Mesenchymal stem cell (in vitro differentiated cells and primary cell): ENCODE measurements at regions not wholly inside any gene's neighbourhood (a gene's known extent, or its start where the extent isn't known, plus 50 kb on each side); places are given as distances from the start of the nearest gene placed in this dataset.

Experiments
- DNase-seq: peaks from one replicate; pipeline ENCODE4 v3.0.0-alpha.2; 2013
- H2AFZ ChIP-seq: one replicate; pipeline ENCODE4 v1.6.1; 2013; ENCODE audit warnings: low read depth, mild to moderate bottlenecking, control low read depth, inconsistent platforms, low read length, moderate library complexity
- H2AK5ac ChIP-seq: 2 replicates; pipeline ENCODE4 v1.6.1; 2013; ENCODE audit warnings: low read length, moderate library complexity, mild to moderate bottlenecking, inconsistent platforms; ENCODE audit not compliant: severe bottlenecking
- H2BK120ac ChIP-seq: one replicate; pipeline ENCODE4 v1.6.1; 2013; ENCODE audit warnings: low read depth, mild to moderate bottlenecking, inconsistent platforms, low read length, moderate library complexity
- H2BK12ac ChIP-seq, 2 experiments: one replicate each; pipeline ENCODE4 v1.6.1; 2013; ENCODE audit warnings: inconsistent platforms in 2 of 2, low read length in 2 of 2, mild to moderate bottlenecking in 2 of 2, moderate library complexity in 2 of 2, control low read depth in 1 of 2
- H2BK15ac ChIP-seq: one replicate; pipeline ENCODE4 v1.6.1; 2013; ENCODE audit warnings: mild to moderate bottlenecking, low read depth, inconsistent platforms; ENCODE audit not compliant: poor library complexity, severe bottlenecking
- H2BK5ac ChIP-seq: 2 replicates; pipeline ENCODE4 v1.6.1; 2013; ENCODE audit warnings: low read depth, mild to moderate bottlenecking, low read length, control low read depth, inconsistent platforms; ENCODE audit not compliant: poor library complexity, severe bottlenecking
- H3K14ac ChIP-seq, 2 experiments: one replicate each; pipeline ENCODE4 v1.6.1; 2013; ENCODE audit warnings: inconsistent platforms in 2 of 2, low read length in 2 of 2, control low read depth in 1 of 2, mild to moderate bottlenecking in 1 of 2, moderate library complexity in 1 of 2
- H3K18ac ChIP-seq, 2 experiments: one replicate each; pipeline ENCODE4 v1.6.1; 2013; ENCODE audit warnings: inconsistent platforms in 2 of 2, low read length in 2 of 2, control low read depth in 1 of 2, low read depth in 1 of 2, mild to moderate bottlenecking in 1 of 2
- H3K23ac ChIP-seq, 2 experiments: one replicate each; pipeline ENCODE4 v1.6.1; 2013; ENCODE audit warnings: inconsistent platforms in 2 of 2, low read length in 2 of 2, mild to moderate bottlenecking in 2 of 2, moderate library complexity in 2 of 2, control low read depth in 1 of 2
- H3K27ac ChIP-seq: 2 replicates; pipeline ENCODE4 v1.5.1; 2013; ENCODE audit warnings: mild to moderate bottlenecking, moderate library complexity, low read length, control low read depth, inconsistent platforms; ENCODE audit not compliant: poor library complexity, severe bottlenecking
- H3K27me3 ChIP-seq, 2 experiments: 2 replicates each; pipeline versions ENCODE4 v1.6.1 to v1.7.0; 2013; ENCODE audit warnings: low read length in 2 of 2, mild to moderate bottlenecking in 2 of 2, moderate library complexity in 2 of 2, control low read depth in 1 of 2, inconsistent platforms in 1 of 2; ENCODE audit not compliant: control insufficient read depth in 1 of 2, insufficient read depth in 1 of 2
- H3K36me3 ChIP-seq, 2 experiments: 2 replicates each; pipeline versions ENCODE4 v1.6.1 to v1.7.0; 2013; ENCODE audit warnings: low read length in 2 of 2, control low read depth in 1 of 2, inconsistent platforms in 1 of 2, low read depth in 1 of 2, mild to moderate bottlenecking in 1 of 2; ENCODE audit not compliant: insufficient read depth in 2 of 2, control insufficient read depth in 1 of 2
- H3K4ac ChIP-seq, 2 experiments: one replicate each; pipeline ENCODE4 v1.6.1; 2013; ENCODE audit warnings: inconsistent platforms in 2 of 2, low read length in 2 of 2, mild to moderate bottlenecking in 2 of 2, moderate library complexity in 2 of 2, control low read depth in 1 of 2, low read depth in 1 of 2
- H3K4me1 ChIP-seq: 2 replicates; pipeline ENCODE4 v1.6.1; 2013; ENCODE audit warnings: low read depth, low read length, control low read depth; ENCODE audit not compliant: control insufficient read depth, insufficient read depth
- H3K4me2 ChIP-seq: 2 replicates; pipeline ENCODE4 v1.6.1; 2013; ENCODE audit warnings: low read length, mild to moderate bottlenecking, inconsistent platforms; ENCODE audit not compliant: poor library complexity, severe bottlenecking
- H3K4me3 ChIP-seq, 2 experiments: 2 replicates each; pipeline versions ENCODE4 v1.5.1 to v1.7.0; 2013; ENCODE audit warnings: low read length in 2 of 2, mild to moderate bottlenecking in 2 of 2, control low read depth in 1 of 2, low read depth in 1 of 2; ENCODE audit not compliant: insufficient read depth in 1 of 2
- H3K79me1 ChIP-seq: replicated peaks from 2 replicates; pipeline ENCODE4 v1.6.1; 2013; ENCODE audit warnings: mild to moderate bottlenecking, control low read depth, low read length, inconsistent platforms; ENCODE audit not compliant: poor library complexity, severe bottlenecking
- H3K9ac ChIP-seq: 2 replicates; pipeline ENCODE4 v1.7.0; 2013; ENCODE audit warnings: mild to moderate bottlenecking, low read length, moderate library complexity
- H3K9me3 ChIP-seq: 2 replicates; pipeline ENCODE4 v1.7.0; 2013; ENCODE audit warnings: mild to moderate bottlenecking, low read length; ENCODE audit not compliant: control insufficient read depth
- H4K8ac ChIP-seq: one replicate; pipeline ENCODE4 v1.6.1; 2013; ENCODE audit warnings: inconsistent platforms, mild to moderate bottlenecking, low read length, moderate library complexity
- H4K91ac ChIP-seq: one replicate; pipeline ENCODE4 v1.6.1; 2013; ENCODE audit warnings: mild to moderate bottlenecking, low read length, inconsistent platforms
- WGBS: methylation state at CpG from one replicate; pipeline ENCODE4 v1.1.7; 2013; ENCODE audit warnings: mixed read lengths; 5-methylcytosine and 5-hydroxymethylcytosine counted together

DNA sequence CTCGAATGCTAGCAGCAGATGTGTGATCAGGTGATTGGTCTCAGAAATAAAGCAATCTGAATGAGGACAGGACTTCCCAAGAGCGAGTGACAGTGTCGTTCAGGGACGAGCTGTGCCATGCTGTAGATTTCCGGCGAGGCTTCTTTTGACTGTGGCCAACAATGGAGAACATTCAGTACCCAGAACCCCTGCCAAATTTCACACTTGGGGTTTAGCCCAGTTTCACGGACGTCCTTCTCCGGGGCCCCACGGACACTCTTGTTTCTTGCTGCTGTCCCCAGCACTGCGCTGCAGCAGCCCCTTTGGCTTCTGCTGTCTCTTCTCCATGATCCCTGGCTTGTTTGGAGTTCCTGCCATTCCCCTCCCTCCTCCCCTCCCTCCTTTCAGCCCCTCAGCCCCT lies 115.1 kb upstream of the GRAMD1B start:
- Histone ChIP-seq H3K36me3 (no peaks in the 10 kb centered on the region), H2BK120ac (no peak overlapping the region), H3K4me2 (no peak overlapping the region), H3K9me3 (no peaks in the 10 kb centered on the region), H2BK15ac (no peak overlapping the region), H2AK5ac (no peak overlapping the region), H2BK5ac (no peak overlapping the region), H3K27ac (no peak overlapping the region), H3K79me1 (no peaks in the 10 kb centered on the region), H2BK12ac (no peak overlapping the region), H3K4me3 (no peak overlapping the region), H3K4me1 (no peaks in the 10 kb centered on the region), H4K8ac (no peak overlapping the region), H3K23ac (no peak overlapping the region), H3K18ac (no peak overlapping the region), H4K91ac (no peak overlapping the region), H3K14ac (no peak overlapping the region), H3K9ac (no peak overlapping the region), H3K4ac (no peak overlapping the region), H2AFZ (no peak overlapping the region), H3K27me3 (peaks cover 15 to 39% of the 10 kb centered on the region in 2 experiments)
- WGBS: 87% methylated on average over 11 of the region's 11 CpGs
- DNase-seq: no peak

DNA sequence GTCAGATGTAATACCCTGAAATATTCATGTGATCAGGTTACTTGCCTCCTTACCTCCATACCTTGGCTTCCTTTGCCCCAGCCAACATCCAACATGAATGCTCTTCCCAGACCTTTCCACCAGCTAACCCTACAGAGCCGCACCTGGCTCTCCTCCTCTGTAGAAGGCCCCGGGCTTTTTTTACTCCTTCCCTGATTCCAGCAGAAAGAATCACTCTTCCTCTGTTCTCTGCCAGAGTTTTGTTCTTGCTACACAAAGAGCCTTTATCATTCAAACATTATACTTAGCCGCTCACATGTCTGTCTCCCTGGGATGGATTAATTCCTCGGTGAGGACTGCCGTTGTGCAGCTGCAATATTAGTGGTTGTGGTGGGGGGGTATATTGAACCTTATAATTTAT lies 116.8 kb upstream of the GRAMD1B start:
- Histone ChIP-seq H3K23ac (no peak overlapping the region), H2BK120ac (no peak overlapping the region), H3K4me3 (no peak overlapping the region), H3K79me1 (no peaks in the 10 kb centered on the region), H2AFZ (no peak overlapping the region), H2BK5ac (no peak overlapping the region), H3K14ac (no peak overlapping the region), H3K36me3 (no peaks in the 10 kb centered on the region), H3K9ac (no peak overlapping the region), H3K27ac (no peak overlapping the region), H2BK15ac (no peak overlapping the region), H4K91ac (no peak overlapping the region), H3K27me3 (peaks cover 24 to 28% of the 10 kb centered on the region in 2 experiments), H3K4me2 (no peak overlapping the region), H3K4me1 (no peaks in the 10 kb centered on the region), H2BK12ac (no peak overlapping the region), H4K8ac (no peak overlapping the region), H3K9me3 (no peaks in the 10 kb centered on the region), H2AK5ac (no peak overlapping the region), H3K4ac (no peak overlapping the region), H3K18ac (no peak overlapping the region)
- WGBS: 86% methylated on average over 5 of the region's 5 CpGs
- DNase-seq: no peak

DNA sequence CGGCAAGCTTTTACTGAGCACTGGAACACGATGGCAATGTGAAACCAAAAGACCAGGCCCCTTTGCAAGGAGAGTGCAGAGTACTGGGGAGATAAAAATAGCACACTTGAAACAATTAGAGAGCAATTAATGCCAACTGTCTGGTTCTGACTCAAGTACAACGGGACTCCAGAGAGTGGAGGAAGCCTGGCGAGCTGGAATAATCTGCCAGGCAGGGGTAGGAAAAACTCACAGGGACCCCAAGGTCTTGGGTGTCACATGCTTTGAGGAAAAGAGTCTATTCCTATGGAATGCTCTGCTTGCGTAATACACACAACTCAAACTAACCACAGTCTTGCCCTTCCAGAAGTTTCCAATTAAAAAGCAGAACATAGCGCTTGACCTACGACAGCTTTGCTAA lies 113.0 kb upstream of the CLMP start:
- 33% methylated on average over 6 of the region's 7 CpGs for WGBS
- no peak overlapping the region for H2BK5ac ChIP-seq
- H3K9me3 ChIP-seq: no peaks in the 10 kb centered on the region
- no peak overlapping the region for H4K91ac ChIP-seq
- no peak overlapping the region for H4K8ac ChIP-seq
- H3K4me2 ChIP-seq: no peak overlapping the region
- peak; percentile 87 for DNase-seq
- H3K4me3 ChIP-seq: peak overlapping the region in 1 of 2 experiments; percentile 50
- no peaks in the 10 kb centered on the region for H3K36me3 ChIP-seq
- H3K27ac ChIP-seq: no peak overlapping the region
- H3K23ac ChIP-seq: no peak overlapping the region
- no peaks in the 10 kb centered on the region for H3K4me1 ChIP-seq
- peak overlapping the region; percentile 64 for H3K9ac ChIP-seq
- no peak overlapping the region for H2AFZ ChIP-seq
- H3K27me3 ChIP-seq: peaks cover 15 to 47% of the 10 kb centered on the region in 2 experiments
- H2BK120ac ChIP-seq: no peak overlapping the region
- no peaks in the 10 kb centered on the region for H3K79me1 ChIP-seq
- no peak overlapping the region for H3K18ac ChIP-seq
- H3K4ac ChIP-seq: no peak overlapping the region
- H2BK15ac ChIP-seq: no peak overlapping the region
- no peak overlapping the region for H2AK5ac ChIP-seq
- no peak overlapping the region for H2BK12ac ChIP-seq
- H3K14ac ChIP-seq: no peak overlapping the region

DNA sequence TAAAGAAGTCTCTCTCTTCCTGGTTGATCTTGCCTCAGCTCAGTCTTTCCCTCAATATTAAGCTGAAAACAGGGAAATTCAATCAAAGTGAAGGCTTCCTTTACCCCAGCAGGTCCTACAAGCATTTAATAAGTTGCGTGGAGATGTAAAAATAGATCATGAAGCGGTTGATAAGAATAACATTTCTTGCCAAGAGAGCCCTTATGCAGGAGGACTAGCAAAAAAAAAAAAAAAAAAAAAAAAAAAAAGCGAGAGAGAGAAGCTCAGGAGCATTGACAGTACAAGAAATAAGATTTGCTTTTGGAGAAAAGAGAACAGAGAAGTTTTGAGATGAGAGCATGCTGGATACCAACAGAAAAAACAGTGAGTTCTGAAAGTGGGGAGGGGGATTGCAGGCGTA lies 112.2 kb upstream of the CLMP start:
- no peak overlapping the region for H4K8ac ChIP-seq
- H4K91ac ChIP-seq: no peak overlapping the region
- no peaks in the 10 kb centered on the region for H3K9me3 ChIP-seq
- no peak overlapping the region for H3K23ac ChIP-seq
- no peak overlapping the region for H3K27ac ChIP-seq
- H2AK5ac ChIP-seq: no peak overlapping the region
- H3K79me1 ChIP-seq: no peaks in the 10 kb centered on the region
- H2BK5ac ChIP-seq: no peak overlapping the region
- no peak overlapping the region for H2BK15ac ChIP-seq
- H3K36me3 ChIP-seq: no peaks in the 10 kb centered on the region
- H2BK12ac ChIP-seq: no peak overlapping the region
- no peaks in the 10 kb centered on the region for H3K4me1 ChIP-seq
- H3K4me2 ChIP-seq: no peak overlapping the region
- no peak for DNase-seq
- H3K27me3 ChIP-seq: peaks cover 8 to 50% of the 10 kb centered on the region in 2 experiments
- no peak overlapping the region for H3K4ac ChIP-seq
- peak overlapping the region in 1 of 2 experiments; percentile 50 for H3K4me3 ChIP-seq
- no peak overlapping the region for H3K18ac ChIP-seq
- H3K14ac ChIP-seq: no peak overlapping the region
- no peak overlapping the region for H2BK120ac ChIP-seq
- peak overlapping the region; percentile 64 for H3K9ac ChIP-seq
- no peak overlapping the region for H2AFZ ChIP-seq
- WGBS: over 99% methylated on average over 4 of the region's 4 CpGs
